Ishikawa (cell line): ENCODE measurements at regions not wholly inside any gene's neighbourhood (a gene's known extent, or its start where the extent isn't known, plus 50 kb on each side); places are given as distances from the start of the nearest gene placed in this dataset.

Experiments
- CREB1 ChIP-seq: IDR thresholded peaks from 2 replicates; pipeline ENCODE4 v1.6.1; 2012; ENCODE audit warnings: low read depth
- EP300 ChIP-seq: IDR thresholded peaks from 2 replicates; pipeline ENCODE4 v1.6.1; 2012; ENCODE audit warnings: borderline replicate concordance
- FOXM1 ChIP-seq: IDR thresholded peaks from 2 replicates; pipeline ENCODE4 v1.6.1; 2012; ENCODE audit warnings: low read depth, borderline replicate concordance
- RAD21 ChIP-seq: IDR thresholded peaks from 2 replicates; pipeline ENCODE4 v1.6.1; 2012; ENCODE audit warnings: low read depth
- TCF12 ChIP-seq: IDR thresholded peaks from 2 replicates; pipeline ENCODE4 v1.6.1; 2012; ENCODE audit warnings: low read depth
- TEAD4 ChIP-seq: IDR thresholded peaks from 2 replicates; pipeline ENCODE4 v1.6.1; 2012
- TF ChIP-seq, protein P1 (sequence below): IDR thresholded peaks from 2 replicates; pipeline ENCODE4 v1.6.1; 2012; ENCODE audit warnings: low read depth, mild to moderate bottlenecking
- TF ChIP-seq, protein P2 (sequence below): IDR thresholded peaks from 2 replicates; pipeline ENCODE4 v1.6.1; 2012

DNA sequence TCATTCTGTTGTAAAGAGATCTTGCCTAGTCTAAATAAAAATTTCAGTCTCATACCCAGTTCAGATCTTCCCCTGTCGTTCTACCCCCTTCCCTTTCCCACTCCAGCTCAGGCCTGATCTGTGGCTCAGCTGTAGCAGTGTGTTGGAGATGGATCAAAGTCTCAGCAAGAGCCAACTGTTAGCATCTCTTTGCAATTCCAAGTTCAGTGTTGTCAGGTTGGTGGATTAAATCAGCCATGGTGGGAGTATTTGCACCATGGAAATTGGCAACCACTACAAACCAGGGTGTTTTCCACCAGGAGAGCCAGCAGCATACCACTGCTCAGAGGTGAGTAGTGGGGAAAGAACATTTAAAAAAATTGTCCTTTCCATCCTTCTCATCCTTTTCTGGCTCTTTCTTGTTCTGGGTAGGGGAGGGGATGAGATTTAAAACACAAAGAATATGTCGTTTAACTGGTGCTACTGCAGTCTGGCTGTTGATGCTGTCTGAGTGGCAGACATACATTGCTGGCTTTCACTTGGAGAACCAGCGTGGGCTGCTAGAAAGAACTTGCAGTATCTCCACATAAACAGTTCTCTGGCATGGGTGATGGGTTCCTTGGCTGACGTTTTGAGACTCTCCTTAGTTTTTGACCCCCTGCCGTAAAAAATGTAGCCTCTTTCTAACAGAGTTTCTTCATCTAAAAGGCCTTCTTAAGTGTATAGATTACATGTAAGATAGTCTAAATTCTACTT is 514.1 kb downstream of the RAB38 start:
- TF ChIP-seq TEAD4: no peak
- TF ChIP-seq CREB1: no peak
- TF ChIP-seq FOXM1: no peak
- TF ChIP-seq, protein P1, sequence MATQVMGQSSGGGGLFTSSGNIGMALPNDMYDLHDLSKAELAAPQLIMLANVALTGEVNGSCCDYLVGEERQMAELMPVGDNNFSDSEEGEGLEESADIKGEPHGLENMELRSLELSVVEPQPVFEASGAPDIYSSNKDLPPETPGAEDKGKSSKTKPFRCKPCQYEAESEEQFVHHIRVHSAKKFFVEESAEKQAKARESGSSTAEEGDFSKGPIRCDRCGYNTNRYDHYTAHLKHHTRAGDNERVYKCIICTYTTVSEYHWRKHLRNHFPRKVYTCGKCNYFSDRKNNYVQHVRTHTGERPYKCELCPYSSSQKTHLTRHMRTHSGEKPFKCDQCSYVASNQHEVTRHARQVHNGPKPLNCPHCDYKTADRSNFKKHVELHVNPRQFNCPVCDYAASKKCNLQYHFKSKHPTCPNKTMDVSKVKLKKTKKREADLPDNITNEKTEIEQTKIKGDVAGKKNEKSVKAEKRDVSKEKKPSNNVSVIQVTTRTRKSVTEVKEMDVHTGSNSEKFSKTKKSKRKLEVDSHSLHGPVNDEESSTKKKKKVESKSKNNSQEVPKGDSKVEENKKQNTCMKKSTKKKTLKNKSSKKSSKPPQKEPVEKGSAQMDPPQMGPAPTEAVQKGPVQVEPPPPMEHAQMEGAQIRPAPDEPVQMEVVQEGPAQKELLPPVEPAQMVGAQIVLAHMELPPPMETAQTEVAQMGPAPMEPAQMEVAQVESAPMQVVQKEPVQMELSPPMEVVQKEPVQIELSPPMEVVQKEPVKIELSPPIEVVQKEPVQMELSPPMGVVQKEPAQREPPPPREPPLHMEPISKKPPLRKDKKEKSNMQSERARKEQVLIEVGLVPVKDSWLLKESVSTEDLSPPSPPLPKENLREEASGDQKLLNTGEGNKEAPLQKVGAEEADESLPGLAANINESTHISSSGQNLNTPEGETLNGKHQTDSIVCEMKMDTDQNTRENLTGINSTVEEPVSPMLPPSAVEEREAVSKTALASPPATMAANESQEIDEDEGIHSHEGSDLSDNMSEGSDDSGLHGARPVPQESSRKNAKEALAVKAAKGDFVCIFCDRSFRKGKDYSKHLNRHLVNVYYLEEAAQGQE: no peak
- TF ChIP-seq TCF12: no peak
- no peak for TF ChIP-seq EP300
- no peak for TF ChIP-seq RAD21
- TF ChIP-seq, protein P2, sequence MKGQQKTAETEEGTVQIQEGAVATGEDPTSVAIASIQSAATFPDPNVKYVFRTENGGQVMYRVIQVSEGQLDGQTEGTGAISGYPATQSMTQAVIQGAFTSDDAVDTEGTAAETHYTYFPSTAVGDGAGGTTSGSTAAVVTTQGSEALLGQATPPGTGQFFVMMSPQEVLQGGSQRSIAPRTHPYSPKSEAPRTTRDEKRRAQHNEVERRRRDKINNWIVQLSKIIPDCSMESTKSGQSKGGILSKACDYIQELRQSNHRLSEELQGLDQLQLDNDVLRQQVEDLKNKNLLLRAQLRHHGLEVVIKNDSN: no peak
